Fibroblast of skin of left biceps (primary cell): ENCODE measurements at regions not wholly inside any gene's neighbourhood (a gene's known extent, or its start where the extent isn't known, plus 50 kb on each side); places are given as distances from the start of the nearest gene placed in this dataset.
"Not testable (repeated sequence)": the region's sequence is repeated elsewhere in the genome, so short reads cannot be mapped to it uniquely, and the experiment has no call there.

Experiments
- DNase-seq, 2 experiments: peaks; one replicate each; pipeline ENCODE4 v3.0.0-alpha.2; 2013; ENCODE audit warnings: low read depth in 2 of 2

DNA sequence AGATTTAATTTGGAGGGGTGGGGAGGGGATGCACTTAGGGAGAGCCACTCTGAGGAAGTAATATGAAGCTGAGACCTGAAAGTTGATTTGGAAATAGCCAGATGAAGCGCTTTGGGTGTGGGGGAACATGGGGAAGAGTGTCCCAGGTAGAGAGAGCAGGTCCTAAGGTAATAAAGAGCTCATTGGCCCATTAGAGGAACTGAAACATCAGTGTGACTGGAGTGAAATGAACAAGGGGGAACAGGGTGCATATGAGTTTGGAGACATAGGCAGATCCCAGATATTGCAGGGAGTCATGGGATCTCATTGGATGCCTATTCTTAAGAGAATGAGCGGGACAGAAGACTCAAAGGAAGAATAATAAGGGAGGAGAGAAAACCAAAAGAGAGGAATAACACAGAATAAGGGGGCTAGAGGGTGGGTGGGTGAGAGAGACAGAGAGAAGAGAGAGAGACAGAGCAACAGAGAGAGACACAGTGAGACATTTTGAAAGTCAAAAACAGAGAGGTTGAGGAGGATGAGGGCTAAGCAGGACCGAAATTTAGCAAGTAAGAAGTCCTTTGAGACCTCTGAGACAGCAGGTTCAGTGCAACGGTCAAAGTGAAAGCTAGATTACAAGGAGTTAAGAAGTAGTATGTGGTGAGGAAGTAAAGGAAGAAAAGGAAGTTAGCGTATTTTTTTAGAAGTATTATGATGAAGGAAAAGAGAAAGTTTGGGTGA is 54.1 kb upstream of the NOTCH2NLA start:
- not testable (repeated sequence) for DNase-seq

- not testable (repeated sequence) for DNase-seq
These were observed 52.7 kb upstream of the NOTCH2NLA start for GRCh38 chr1:146281522-146281921.

GRCh38 chr1:146278758-146279157 is 49.9 kb upstream of the NOTCH2NLA start:
- not testable (repeated sequence) for DNase-seq
